ENCODE measurements at regions not wholly inside any gene's neighbourhood (a gene's known extent, or its start where the extent isn't known, plus 50 kb on each side); places are given as distances from the start of the nearest gene placed in this dataset.
A peak's percentile ranks its signal among the peaks of the same experiment; 100 is the strongest.

DNA sequence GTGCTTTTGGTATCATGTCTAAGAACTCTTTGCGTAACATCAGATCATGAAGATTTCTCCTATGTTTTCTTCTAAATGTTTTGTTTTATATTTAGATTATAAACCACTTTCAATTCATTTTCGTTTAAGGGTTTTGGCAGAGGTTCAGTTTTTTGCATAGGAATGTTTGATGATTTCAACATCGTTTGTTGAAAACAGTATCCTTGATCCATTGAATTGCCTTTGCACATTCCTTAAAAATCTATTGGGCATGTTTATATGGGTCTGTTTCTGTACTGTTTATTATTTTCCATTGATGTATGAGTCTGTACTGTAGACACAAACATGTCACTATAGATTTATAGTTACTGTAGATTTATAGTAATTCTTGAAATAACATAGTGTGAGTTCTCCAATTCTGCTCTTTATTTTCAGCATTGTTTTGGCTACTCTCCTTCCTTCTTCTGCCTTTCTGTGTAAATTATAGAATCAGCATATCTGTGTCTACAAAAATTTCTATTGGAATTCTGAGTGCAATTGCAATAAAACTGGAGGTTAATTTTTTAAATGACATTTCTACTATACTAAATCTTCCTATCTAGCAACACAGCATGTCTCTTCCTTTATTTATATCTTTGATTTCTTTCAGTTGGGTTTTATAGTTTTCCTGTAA lies 374.0 kb downstream of the SV2B start:
- DNase-seq (ENCODE audit: low read depth, low spot score), result no peak

DNA sequence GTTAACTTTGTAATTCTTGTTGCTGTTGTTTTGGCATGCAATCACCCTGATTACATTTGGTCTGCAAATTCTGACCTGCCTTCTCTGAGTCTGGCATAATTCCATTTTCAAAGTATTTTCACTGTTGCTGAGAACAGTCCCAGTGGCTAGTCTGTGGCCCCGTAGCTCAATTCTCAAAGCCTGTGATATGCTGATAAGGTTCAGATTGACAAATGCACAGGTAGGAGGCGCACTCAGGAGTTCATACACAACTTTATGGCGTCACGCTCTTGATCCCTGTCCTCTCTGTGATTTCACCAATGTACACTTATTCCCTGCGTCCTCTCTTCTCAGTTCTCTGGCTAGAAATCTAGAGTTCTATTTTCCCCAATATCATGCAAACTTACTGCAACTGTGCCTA lies 376.6 kb upstream of the SLCO3A1 start:
- DNase-seq (ENCODE audit: low read depth, low spot score), result no peak

DNA sequence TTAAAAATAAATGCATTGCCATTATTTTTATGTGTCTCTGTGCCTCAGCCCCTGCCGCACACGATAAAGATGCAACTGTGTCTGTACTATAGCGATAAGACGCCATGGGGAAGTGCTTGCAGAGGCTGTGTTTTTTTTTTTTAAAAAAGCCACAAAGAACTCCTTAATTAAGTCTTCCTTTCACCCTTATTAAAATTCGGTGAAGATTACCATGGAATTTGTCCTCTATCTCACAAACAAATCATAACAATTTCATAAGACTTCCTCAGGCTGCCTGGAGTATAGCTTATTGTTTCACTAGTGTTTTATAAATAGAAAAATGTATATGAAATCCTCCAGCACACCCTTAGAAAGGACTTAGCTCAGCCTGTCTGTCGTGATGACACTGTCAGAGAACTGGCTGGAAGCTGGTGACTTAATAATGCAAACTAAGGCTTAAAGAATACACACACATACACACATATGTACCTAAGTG lies 374.8 kb upstream of the SLCO3A1 start:
- no peak for DNase-seq (ENCODE audit: low read depth, low spot score)

DNA sequence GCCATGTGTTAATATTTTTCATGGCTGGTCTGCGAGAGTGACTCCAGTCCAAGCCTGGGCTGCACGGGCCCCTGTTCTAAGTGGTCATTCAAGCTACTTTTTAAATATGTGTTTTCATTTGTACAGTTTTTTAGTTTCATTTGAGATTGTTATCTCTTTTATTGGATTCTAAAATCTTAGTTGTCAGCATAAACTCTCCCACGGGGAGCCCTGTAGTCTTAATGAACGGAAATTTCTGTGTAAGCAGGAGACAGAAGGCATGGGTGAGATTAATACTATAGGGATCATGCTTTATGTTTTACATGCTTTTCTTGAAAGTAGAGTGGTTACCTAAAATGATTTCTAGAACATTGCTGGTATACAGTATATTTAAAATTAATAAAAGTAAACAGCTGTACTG lies 373.1 kb upstream of the SLCO3A1 start:
- DNase-seq (ENCODE audit: low read depth, low spot score), result no peak

DNA sequence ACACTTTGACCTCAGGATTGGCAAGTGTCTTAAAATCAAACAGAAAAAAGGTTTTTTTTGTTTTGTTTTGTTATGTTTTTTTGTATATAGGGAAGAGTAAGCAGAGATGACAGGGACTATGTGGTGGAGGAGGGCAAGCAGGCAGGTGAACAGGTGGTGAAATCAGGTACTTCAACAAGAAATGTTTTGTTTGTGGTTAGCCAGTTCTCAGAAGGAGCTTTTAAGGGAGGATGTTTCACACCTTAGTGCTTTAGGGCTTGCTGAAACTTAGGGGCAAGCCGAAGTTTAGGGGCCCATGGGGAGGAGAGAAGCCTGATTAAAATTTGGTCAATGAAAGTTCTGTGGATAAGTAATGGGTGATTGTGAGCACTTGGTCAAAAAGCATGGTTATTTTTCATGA lies 370.7 kb upstream of the SLCO3A1 start:
- DNase-seq (ENCODE audit: low read depth, low spot score), result no peak

DNA sequence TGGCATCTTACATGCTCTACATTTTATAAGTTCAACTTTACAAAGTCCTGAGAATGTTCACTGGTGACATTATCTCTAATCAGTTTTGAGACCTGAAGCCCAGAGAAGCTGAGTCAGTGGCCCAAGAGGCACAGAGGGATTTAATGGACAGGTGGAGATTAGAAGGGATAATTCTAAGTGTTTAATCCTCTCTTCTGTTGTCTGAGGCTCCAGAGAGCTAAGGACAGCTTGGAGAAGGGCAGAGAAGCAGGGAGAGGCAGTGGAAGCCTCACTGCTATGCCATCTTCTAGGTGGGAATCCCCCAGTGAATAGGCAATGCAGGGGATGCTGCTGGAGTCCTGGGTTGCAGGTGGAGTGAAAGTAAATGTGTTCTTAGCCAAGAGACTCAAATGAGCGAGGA lies 369.4 kb upstream of the SLCO3A1 start:
- DNase-seq (ENCODE audit: low read depth, low spot score), result no peak

DNA sequence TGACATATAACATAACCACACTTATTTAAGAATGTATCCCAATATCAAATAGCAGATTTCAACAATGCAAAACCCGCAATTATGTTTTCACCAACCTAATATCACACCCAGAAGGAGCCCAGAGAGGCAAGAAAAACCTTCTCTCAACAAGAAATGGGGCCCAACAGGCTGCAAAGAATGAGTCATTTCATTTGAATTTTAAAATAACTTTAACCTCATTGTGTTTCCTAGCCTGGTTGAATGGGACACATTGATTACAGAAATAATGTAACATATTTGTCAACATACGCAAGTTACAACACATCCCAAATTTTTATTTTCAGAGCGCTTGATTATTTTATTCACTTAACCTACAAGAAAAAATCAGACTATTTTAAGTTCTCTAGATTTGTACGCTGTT lies 365.1 kb upstream of the SLCO3A1 start:
- peak; percentile 46 for DNase-seq (ENCODE audit: low read depth, low spot score)

DNA sequence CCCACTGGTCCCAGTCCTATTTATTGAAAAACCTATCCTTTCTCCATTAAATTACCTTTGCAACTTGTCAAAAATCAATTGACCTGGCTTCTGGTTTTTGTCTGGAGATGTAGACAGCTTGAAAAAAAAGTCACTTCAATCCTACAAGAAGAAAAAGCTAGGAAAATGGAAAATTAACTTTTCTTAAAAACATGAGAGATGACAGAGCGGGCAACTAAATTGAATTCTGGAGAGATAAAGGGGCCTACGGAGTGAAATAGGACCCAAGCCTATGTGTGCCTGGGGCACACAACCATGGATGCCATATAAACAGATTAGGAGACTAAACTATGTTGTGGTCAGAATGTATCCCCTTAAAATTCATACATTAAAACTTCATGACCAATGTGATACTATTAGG lies 363.3 kb upstream of the SLCO3A1 start:
- no peak for DNase-seq (ENCODE audit: low read depth, low spot score)

DNA sequence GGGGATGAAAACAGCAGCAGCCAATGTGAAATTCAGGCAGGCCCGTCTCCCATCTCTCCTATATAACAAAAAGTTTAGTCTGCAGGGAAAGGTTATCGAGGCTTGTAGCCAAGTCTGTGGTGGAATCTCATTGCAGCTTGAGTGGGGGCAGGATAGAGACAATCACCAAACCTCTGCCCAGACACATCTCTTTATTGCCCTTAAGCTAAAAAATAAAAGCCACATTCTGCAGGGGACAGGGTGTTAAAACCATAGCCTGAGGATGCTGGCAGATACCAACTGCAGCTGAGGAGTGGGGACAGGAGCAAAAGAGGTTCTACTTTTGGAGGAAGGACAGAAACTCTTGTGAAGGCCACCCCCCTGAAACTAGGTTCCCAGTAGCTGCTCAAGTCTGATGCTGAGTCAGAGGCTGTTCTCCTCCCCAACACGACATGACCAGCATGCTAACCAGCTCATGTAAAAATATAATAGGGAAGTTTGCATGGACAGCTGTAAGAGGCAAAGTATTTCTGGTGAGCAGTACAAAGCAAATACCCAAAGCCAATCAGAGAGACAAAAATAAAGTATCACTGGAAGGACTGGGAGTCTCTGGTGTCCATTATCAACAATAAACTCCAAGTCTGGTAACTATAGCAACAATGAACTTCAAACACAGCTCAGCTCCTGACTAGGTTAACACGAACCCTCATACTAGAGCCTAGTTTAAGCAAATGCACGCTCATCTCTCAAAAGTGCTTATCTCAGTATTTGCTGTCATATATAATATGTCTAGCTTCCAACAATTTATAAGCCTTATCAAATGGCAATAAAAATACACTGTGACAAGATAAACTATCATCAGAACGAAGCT lies 362.2 kb upstream of the SLCO3A1 start:
- DNase-seq (ENCODE audit: low read depth, low spot score), result peak; percentile 90

DNA sequence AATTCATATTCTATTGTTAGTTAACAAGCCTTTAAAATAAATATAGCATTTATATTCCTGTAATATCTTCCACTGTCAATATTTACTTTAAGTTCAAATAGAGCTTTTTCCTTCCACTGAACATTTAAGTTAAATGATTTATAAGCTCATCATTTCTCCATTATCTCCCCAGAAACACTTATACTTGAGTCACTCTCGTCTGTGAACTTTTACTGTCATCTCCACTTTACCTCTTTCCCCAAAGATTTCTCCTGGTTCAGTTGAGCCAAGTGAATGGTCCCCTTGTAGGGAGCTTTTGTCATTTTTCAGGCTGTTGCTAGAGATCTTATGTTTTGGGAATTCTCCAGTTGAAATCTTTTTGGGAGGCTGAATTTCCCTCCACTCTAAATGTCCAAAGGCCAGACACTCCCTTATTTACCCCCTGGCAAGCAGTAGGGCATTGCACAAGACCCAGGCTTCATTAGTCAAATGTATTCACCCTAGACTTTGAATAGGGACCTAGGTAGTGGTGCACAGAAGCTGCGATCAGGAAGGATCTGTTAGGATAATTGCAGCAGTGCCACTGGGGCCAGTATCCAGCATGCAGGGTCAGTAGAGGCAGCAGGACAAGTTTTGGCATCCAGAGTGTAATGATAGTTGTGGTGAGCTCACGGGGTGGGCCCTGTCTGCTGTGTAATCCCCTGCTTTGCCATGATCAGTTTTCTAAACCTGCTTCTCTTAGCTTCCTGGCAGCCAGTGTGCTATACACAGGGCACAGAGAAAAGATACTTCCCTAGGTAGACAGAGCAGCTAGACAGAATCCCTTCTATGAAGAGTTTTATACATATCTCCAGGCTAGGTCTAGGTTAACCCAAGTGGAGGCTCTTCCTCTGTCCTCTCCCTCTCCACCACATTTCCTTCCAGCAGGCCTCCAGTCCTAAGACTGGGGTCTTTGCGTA lies 356.5 kb upstream of the SLCO3A1 start:
- no peak for DNase-seq (ENCODE audit: low read depth, low spot score)

DNA sequence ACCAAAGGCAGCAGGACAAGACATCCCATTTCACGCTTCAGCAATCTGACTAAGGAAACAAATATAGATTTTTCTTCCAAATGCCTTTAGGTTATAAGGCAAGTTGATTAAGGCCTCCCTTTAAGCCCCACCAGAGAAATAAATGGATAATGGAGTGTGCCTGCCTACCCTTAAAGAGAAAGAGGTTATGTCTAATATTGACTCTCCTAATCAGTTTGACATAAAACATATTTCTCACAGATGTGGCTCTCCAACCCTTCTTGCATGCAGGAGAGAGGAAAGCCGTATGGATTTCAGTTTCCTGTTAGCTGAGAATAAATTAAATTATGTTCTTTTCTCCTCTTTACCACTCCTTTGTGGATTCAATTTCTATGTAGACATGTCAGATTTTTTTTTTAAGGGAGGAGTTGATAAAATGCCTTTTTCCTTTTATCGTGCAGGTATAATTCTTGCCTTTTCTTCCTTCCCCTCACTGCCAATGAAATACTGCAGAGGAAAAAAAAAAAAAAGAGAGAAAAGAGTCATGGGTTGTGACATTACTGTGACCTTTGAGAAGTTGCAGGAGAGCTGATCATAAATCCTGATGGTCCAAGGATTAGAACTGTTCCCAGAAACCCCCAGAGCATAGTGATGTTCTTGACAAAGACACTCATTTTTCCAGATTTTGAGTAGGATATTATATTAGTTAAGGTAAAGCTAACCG lies 355.3 kb upstream of the SLCO3A1 start:
- DNase-seq (ENCODE audit: low read depth, low spot score), result no peak

DNA sequence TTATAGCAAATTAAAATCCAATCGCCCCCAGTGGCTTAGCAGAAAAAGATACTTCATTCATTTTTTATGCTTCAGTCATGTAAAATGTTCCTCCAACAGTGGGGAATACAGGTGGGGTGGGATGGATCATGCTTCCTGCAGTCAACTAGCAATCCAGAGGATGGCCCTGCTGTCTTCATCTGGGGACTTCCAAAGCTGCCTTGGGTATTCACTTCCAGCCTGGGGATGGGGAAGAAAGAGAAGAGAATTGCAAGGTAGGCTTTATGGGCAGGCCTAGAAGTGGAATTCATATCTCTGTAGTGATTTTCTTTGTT lies 354.8 kb upstream of the SLCO3A1 start:
- no peak for DNase-seq (ENCODE audit: low read depth, low spot score)

DNA sequence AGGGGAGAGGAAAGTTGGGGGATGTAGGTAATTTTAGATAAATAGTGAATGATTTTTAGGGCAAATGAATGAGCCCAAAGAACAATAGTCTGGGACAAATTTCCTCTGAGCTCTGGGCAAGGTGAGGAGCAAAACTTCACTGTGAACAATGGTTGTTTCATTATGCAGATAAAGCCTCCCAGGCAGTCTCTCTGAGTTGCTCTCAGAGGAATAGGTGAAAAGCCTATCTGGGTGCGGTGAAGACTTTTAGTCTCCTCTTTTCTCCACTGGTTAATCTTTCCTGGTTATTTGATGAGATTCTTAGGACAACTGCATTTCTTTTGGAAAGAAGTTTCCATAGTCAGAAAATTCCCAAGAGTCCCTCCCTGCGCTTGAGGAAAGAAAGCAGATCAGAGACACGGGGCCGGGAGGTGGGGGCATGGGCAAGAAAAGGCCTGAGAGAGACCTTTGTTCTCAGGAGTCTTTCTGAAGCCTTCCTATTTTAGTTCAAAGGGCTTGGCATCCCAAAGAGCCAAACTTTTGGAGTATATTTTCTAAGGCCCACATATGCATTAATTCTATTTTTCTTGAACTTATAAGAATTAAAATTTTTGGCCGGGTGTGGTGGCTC lies 353.6 kb upstream of the SLCO3A1 start:
- DNase-seq (ENCODE audit: low read depth, low spot score), result no peak

DNA sequence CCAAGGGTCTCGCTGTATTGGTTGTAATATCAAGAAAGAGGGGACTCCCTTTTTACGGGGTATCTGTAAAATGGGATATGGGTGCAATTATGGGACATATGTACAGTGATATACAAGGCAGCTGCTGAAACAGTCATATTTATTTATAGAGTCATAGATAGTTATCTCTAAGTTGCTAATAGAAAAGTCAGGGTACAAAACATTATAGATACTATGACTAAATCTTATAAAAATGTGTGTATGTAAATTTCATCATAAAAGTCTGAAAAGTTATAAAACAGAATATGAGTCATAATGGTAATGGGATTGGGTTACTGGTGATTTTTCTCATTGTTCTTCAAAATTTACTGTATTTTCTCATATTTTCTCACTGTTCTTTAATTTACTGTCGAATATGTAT lies 344.9 kb upstream of the SLCO3A1 start:
- no peak for DNase-seq (ENCODE audit: low read depth, low spot score)

DNA sequence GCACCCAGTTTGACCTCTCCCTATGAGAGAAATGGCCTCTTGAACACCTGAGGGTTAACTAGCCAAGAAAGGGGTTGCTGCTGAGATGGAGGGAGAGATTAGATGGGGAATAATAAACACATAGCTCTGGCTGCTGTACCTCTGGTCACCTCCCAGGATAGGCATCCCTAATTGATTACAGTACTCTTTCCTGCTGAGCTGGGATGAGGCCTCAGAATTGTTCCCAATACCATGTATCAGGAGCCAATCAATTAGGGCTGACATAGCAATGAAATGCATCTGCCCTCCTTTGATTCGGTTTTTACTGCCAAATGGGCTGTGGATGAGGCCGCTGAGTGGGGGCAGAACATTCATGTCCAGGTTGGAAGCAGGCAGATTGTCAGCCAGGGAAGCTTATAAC lies 339.4 kb upstream of the SLCO3A1 start:
- DNase-seq (ENCODE audit: low read depth, low spot score), result no peak

DNA sequence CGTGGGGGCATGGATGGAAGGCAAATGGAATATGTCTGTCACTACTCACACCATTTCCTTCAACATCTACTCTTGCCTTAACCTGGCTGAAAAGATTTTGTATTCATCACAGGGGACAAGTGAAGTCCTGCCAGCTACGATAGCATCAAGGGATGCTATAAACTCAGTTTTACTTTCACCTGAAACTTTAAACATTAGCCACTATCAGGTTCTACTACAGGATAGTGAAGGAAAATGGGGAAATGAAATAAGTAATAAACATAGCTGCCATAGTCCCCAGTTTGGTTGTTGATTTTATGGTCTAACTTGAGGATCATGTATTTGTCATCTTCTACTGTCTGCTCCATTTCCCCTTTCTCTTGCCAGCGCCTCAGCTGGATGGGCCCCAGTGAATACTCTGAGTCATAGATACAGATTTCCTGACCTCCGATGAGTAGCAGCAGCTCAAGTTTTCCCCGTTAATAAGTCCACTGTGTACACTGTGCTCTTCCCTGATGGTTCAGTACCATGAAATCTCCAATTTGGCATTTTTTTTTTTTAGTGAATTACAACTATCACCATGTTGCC lies 338.2 kb upstream of the SLCO3A1 start:
- DNase-seq (ENCODE audit: low read depth, low spot score), result peak; percentile 71

DNA sequence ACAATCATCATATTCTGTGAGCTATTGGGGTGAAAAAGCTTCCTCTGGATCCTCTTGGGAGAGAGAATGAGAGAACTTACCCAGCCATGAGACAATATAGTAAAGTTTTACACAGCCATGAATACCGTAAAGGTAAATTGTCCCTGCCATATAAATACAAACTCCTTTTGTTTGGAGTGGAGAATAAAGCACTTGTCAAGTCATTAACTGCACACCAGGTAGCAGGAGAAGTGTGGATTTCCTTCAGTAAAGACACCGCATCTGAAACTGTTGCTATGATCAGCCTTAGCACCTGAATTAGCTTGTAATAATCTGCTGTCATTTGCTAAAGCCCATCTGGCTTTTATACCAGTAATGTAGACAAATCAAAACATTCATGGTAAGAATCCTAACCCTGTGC lies 336.6 kb upstream of the SLCO3A1 start:
- DNase-seq (ENCODE audit: low read depth, low spot score), result no peak

DNA sequence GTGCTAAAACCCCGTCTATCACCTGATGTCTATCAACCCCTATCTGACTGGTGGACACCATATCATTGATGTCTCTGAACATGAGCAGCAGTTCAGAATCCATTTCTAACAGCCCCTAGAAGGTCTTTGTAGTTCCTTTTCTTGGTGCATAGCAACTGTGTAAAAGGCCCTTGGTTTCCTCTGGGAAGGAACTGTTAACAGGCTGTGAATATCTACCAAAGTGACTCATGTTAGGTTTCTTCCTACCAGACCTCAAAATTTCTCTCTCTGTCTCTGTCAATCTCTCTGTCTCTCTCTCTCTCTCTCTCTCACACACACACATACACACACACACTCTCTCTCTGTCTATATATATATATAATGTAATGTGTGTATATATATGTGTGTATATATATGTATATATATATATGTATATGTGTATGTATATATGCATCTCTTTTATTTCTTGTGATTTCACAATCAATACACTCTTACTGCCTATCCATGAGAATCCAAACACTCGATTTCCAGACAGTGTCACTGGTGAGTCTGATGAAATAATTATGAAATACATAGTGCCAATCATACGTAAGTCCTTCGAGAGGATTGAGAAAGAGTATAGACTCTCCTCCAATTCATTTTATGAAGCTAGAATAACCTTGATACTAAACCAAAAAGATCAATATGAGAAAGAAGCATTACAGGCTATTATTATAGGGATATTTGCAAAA lies 335.9 kb upstream of the SLCO3A1 start:
- no peak for DNase-seq (ENCODE audit: low read depth, low spot score)

DNA sequence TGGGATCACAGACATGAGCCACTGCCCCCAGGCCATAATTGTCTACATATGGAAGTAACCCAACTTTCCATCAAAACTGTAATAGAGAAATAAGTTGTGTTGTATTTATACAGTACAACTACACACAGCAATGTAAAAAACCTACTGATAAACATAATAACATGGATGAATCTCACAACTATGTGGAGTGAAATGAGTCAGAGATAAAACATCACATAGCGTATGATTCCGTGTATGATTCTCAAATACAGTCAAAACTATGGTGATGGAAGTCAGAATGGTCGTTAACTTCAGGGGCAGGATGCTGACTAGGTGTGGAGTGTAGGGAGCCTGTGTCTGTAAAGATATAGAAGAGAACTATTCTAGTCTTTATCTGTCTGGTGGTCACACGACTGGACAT lies 332.7 kb upstream of the SLCO3A1 start:
- no peak for DNase-seq (ENCODE audit: low read depth, low spot score)

DNA sequence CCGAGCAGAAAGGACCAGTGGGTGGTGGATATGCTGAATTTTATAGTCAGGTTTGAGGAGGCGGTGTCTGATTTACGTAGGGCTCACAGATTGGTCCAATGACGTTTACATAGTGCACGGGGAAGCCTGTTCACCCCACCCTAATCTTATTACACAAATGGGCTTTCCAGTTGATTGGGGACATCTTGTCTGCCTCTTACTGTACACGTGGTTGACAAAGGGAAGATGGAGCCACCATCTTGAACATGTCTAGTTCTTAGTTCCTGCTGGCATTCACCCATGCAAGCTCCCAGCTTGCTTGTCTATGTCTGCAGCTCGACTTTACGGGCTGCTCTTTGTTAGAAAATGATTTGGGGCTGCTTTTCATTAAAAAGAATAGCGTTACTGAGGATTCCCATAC lies 332.0 kb upstream of the SLCO3A1 start:
- no peak for DNase-seq (ENCODE audit: low read depth, low spot score)

All from astrocyte of the hippocampus (primary cell).